SK-N-MC (cell line): ENCODE measurements at regions not wholly inside any gene's neighbourhood (a gene's known extent, or its start where the extent isn't known, plus 50 kb on each side); places are given as distances from the start of the nearest gene placed in this dataset.

Experiments
- EZH2 ChIP-seq: fragments of 200-600 bp; sonication (generic); IDR thresholded peaks from one replicate; pipeline ENCODE4 v1.6.1; 2017; ENCODE audit warnings: antibody characterized with exemption
- FOXP2 ChIP-seq: optimal IDR thresholded peaks from 2 replicates; pipeline ENCODE3; 2011; ENCODE audit warnings: mild to moderate bottlenecking, moderate library complexity; ENCODE audit not compliant: insufficient read depth; ENCODE audit errors: extremely low read length, control extremely low read depth
- POLR2AphosphoS5 ChIP-seq: IDR thresholded peaks from 2 replicates; pipeline ENCODE4 v1.6.1; 2012; ENCODE audit warnings: mild to moderate bottlenecking, low read depth, low read length, borderline replicate concordance

DNA sequence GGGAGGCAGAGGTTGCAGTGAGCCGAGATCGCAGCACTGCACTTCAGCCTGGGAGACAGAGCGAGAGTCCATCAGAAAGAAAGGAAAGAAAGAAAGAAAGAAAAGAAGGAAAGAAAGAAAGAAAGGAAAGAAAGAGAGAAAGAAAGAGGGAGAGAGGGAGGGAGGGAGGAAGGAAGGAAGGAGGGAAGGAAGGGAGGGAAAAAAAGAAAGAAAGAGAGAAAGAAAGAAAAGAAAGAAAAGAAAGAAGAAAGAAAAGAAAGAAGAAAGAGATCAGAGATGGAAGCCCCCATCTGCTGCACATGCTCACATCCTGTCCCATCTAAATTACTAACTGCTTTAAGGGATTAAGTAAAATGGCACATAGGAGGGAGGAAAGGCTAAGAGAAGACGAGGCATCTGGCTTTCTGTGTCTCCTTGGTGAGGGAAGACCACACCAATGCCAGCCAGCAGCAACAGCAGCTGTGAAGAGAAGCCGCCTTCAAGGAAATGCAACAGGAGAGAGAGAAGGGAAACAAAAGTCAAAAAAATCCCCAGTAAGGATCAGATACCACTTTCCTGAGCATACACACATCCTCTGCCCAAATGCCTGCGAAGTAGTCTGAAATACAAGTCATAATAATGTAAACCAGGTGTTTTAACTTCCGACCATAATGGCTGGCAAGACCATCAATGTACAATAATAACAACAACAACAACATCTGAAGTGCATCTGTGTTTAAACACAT lies 300.2 kb upstream of the JARID2 start:
- no peak for TF ChIP-seq EZH2
- TF ChIP-seq POLR2AphosphoS5, result no peak
- TF ChIP-seq FOXP2, result no peak
